Suppressor macrophage treated with lipopolysaccharide for 1 hour (primary cell): ENCODE measurements at regions not wholly inside any gene's neighbourhood (a gene's known extent, or its start where the extent isn't known, plus 50 kb on each side); places are given as distances from the start of the nearest gene placed in this dataset.
"Not testable (repeated sequence)": the region's sequence is repeated elsewhere in the genome, so short reads cannot be mapped to it uniquely, and the experiment has no call there.

Experiments used
- DNase-seq, 3 donors: peaks; one replicate each; pipeline ENCODE4 v3.0.0-alpha.2; 2020 to 2022

- no peak for DNase-seq
Measured at GRCh38 chrX:2162695-2163094, 338.1 kb downstream of the DHRSX start.

- DNase-seq = no peak
Measured at GRCh38 chrX:2159861-2160260, 340.9 kb downstream of the DHRSX start.

GRCh38 chrX:2159393-2159792 is 341.4 kb downstream of the DHRSX start:
- no peak for DNase-seq

- peak in 1 of 3 donors; percentile 2 for DNase-seq
Measured at GRCh38 chrX:2150722-2151121, 350.1 kb downstream of the DHRSX start.

- not testable (repeated sequence) for DNase-seq
Measured at GRCh38 chrX:2150014-2150413, 350.8 kb downstream of the DHRSX start.

GRCh38 chrX:2149055-2149454 is 351.7 kb downstream of the DHRSX start:
- not testable (repeated sequence) for DNase-seq

GRCh38 chrX:2147928-2148327 is 352.8 kb downstream of the DHRSX start:
- no peak for DNase-seq

GRCh38 chrX:2145692-2146367 is 354.9 kb downstream of the DHRSX start:
- peak in 2 of 3 donors; percentile 26 to 31 for DNase-seq

GRCh38 chrX:2137882-2138281 is 362.9 kb downstream of the DHRSX start:
- no peak for DNase-seq

GRCh38 chrX:2136848-2137247 is 363.9 kb downstream of the DHRSX start:
- DNase-seq = no peak

- DNase-seq = no peak
Measured at GRCh38 chrX:2135421-2135820, 365.4 kb downstream of the DHRSX start.

GRCh38 chrX:2134782-2135181 is 366.0 kb downstream of the DHRSX start:
- DNase-seq = no peak
